ENCODE measurements at regions not wholly inside any gene's neighbourhood (a gene's known extent, or its start where the extent isn't known, plus 50 kb on each side); places are given as distances from the start of the nearest gene placed in this dataset.
"Not testable (repeated sequence)": the region's sequence is repeated elsewhere in the genome, so short reads cannot be mapped to it uniquely, and the experiment has no call there.

DNA sequence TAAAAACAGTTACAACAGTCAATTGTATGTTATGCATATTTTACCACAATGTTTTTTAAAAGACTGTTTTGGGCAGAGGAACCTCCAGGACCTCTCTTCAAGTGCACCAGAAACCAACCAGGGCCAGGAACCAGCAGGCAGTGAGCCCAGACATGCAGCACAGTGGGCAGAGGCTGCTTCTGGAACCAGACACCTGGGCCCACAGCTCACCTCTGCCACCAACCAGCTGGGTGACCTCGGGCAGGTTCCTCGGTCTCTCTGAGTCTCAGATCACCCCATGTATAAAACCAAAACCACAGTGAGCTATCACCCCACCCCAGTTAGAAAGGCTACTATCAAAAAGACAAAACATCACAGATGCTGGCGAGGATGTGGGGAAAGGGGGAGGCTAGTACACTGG, 161.0 kb downstream of the C16orf95 start:
- DNase-seq (ENCODE audit: low read depth), result no peak

DNA sequence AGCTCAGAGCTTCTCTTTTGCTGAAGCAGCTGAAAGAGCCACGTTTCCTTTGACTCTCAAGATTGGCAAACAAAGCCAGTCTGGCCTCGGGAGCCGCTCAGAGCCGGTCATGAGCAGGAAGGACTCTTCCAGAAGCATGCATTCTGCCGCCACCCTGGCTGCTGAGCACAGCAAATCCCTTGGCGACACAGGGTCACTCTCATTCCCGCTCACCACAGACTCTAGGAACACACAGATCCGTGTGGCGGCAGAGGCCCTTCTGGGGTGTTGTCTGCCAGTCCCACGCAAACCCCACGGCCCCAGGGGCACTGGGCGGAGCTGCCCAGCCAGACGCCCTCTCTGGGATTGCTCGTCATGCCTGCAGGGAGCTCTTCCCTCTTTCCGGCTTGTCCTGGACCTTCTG, 157.0 kb downstream of the C16orf95 start:
- DNase-seq (ENCODE audit: low read depth), result no peak

DNA sequence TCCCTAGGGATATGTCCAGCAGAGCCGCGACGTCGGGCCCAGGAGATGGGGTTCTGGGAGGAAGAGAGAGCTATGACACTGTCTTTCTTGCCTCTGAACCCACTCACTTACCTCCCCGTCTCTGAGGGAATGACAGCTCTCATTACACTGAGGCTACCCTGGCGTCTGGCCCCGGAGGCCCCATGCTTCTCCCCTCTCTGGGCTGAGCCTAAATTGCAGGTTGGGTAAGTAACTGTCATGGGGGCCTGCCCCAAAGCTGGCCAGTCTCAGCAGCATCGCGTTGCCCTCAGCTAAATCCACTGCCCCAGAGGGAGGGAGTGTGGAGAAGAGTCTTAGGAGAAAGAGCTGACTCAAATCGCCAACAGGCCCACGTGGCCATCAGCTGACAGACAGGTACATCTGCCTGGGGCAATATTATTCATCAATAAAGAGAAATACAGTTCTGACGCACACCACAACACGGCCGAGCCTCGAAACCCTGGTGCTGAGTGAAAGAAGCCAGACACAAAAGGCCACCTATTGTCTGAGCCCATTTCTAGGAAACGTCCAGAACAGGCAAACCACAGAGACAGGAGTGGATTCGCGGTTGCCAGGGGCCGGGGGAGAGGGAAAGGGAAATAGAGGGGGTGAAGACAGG, 156.4 kb downstream of the C16orf95 start:
- no peak for DNase-seq (ENCODE audit: low read depth)

DNA sequence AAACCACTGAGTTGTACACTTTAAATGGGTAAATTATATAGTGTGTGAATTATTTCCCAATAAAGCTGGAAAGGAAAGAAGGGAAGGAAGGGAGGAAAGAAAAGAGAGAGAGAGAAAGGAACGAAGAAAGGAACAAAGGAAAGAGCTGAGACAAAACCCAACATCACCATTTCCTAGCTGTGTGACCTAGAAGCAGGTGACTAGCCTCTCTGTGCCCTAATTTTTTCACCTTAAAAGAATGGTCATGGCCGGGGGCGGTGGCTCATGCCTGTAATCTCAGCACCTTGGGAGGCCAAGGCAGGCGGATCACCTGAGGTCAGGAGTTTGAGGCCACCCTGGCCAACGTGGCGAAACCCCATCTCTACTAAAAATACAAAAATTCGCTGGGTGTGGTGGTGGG, 155.8 kb downstream of the C16orf95 start:
- DNase-seq (ENCODE audit: low read depth), result not testable (repeated sequence)

DNA sequence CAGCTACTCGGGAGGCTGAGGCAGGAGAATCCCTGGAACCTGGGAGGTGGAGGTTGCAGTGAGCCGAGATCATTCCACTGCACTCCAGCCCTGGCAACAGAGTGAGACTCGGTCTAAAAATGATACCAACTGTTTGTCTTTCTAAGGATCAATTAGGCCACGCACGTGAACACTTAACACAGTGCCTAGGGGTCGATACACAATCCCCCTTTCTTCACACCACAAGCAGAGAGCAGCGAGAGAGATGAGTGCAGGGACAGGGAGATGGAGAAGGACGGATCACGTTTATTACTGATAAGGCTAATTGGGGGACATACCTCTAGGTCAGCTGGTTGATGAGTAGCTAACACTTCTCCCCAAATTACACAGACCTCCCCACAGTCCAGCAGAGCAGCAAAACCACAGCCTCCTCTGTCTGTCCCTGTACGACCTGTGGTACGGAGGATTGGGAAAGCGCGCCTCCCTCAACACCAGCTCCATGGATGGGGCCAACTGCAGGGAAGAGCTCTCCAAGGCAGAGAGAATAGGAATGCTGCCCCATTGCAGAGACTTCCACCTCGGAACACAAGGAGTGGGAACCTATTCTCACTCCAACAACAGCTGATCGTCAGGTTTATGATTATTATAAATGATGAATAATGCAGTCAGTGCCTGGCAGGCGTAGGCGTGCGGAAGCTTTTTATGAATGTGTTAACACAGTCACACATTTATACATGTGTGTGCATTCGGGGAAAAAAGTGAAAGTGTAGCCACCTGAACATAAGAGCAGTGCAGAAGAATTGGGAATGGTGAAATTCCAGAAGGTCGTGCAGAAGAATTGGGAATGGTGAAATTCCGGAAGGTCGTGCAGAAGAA, 155.1 kb downstream of the C16orf95 start:
- no peak for DNase-seq (ENCODE audit: low read depth)

DNA sequence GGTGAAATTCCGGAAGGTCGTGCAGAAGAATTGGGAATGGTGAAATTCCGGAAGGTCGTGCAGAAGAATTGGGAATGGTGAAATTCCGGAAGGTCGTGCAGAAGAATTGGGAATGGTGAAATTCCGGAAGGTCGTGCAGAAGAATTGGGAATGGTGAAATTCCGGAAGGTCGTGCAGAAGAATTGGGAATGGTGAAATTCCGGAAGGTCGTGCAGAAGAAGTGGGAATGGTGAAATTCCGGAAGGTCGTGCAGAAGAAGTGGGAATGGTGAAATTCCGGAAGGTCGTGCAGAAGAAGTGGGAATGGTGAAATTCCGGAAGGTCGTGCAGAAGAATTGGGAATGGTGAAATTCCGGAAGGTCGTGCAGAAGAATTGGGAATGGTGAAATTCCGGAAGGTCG, 154.4 kb downstream of the C16orf95 start:
- not testable (repeated sequence) for DNase-seq (ENCODE audit: low read depth)

DNA sequence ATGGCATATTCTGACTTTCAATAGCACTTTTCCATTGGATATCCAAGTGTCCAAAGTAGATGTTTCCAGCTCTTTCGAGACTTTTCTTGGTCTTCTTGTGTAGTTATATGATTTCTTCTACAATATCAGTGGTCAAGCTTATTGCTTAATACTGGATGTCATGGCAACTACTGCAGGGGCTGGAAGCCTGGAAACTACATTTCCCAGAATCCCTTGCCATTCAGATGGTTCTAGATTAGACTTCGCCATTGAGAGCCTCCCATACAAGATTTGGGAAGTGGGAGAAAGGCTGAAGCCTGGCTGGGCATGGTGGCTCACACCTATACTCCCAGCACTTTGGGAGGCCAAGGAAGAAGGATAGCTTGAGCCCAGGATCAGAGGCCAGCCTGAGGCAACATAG, 153.6 kb downstream of the C16orf95 start:
- DNase-seq (ENCODE audit: low read depth), result no peak

DNA sequence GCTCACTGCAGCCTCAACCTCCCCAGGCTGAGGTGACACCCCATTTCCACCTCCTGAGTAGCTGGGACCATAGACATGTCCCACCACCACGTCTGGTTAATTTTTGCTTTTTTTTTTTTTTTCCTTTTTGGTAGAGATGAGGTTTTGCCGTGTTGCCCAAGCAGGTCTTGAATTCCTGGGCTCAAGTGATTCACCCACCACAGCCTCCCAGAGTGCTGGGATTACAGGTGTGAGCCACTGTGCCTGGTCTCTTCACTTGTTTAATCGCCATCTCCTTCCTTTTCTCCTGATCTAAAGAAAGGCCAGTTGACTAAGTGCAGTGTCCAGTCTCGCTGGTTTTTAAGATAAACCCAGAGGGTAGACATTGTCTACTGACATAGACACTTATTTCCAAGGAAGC, 152.0 kb downstream of the C16orf95 start:
- DNase-seq (ENCODE audit: low read depth), result no peak

DNA sequence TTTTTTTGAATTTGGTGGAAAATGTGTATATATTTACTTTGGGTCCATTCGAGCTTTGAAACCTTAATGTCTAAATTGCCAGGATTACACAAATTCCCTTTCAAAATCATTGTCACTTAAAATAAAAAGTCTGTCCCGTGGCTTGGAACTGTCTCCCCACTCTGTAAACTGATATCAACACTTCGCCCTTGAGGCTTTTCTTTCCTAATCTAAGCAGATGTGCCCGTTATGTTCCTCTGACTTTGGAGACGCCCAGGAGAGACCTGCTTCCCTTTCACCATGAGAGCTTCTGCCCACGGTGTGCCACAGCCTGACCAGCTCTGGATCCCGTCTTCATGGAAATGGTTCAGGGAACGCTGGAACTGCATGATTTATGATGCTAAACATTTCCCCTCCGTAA, 151.3 kb downstream of the C16orf95 start:
- DNase-seq (ENCODE audit: low read depth), result no peak

DNA sequence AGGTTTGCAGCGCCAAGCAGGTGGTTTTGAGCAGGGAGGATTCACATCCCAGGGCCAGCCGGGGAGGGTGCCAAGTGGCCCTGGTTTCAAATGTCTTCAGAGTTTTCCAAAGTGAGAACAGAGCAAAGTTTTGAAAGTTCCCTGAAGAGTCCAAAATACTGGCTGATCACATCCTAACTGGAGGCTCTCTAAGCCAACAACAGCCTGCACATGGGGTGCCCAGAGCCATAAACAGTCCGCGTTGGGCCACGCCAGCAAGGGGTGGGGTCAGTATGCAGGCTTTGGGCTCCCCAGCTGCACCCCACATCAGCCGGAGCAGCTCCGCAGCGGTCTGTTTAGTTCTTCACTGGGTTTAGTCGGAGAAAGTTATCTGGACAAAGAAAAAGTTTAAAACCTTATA, 150.9 kb downstream of the C16orf95 start:
- no peak for DNase-seq (ENCODE audit: low read depth)

DNA sequence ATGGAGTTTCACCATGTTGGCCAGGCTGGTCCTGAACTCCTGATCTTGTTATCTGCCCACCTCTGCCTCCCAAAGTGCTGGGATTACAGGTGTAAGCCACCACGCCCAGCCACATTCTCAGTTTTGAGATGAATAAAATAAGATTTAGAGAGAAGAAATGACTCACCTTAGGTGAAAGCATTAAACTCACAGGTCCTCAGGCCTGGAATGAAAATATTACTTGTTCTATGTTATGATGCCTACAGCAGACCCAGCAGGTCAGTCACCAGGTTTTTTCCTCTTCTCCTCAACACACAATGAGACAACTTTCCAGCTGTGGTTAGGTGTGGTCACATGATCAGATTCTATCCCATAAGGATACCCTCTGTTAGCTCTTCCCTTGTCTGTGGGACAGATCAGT, 150.3 kb downstream of the C16orf95 start:
- no peak for DNase-seq (ENCODE audit: low read depth)

DNA sequence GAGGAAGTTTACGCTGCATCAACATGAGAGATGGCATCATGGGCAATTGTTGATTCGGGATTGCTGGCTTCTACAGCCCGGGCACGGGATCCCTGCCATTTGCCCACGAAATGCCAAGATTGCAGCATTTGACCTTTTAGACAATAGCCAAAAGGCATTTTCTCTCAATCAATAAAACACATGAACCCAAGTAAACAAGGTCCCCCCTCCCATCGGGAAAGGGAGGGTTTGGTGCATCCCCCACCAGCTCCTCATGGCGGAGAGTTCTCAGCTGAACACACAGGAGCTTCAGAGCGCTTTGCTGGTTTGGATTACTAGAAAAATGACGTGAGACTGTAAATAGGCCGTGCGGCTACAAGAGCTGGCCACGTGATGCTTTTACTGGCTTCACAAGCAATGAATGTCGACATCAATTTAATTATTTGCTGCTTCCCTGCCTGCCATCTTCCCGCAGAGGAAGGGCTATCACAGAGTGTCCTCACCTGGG, 147.6 kb downstream of the C16orf95 start:
- DNase-seq (ENCODE audit: low read depth), result no peak

DNA sequence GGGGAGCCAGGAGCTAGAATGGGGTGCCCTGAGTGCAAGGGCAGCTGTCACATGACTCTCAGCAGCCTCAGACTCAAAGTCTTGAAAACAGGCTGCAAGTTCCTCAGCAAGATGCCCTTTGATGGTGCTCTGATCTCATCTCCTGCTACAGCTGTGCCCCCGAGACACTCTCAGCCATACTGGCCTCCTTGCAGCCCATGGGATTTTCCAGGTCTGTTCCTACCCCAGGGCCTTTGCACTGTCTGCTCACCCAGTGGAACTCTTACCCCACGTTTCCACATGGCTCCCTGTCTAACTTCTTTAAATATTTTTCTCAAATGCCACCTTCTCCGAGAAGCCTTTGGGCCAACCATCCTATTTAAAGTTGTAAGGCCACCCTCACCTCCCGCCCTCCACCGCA, 146.9 kb downstream of the C16orf95 start:
- no peak for DNase-seq (ENCODE audit: low read depth)

DNA sequence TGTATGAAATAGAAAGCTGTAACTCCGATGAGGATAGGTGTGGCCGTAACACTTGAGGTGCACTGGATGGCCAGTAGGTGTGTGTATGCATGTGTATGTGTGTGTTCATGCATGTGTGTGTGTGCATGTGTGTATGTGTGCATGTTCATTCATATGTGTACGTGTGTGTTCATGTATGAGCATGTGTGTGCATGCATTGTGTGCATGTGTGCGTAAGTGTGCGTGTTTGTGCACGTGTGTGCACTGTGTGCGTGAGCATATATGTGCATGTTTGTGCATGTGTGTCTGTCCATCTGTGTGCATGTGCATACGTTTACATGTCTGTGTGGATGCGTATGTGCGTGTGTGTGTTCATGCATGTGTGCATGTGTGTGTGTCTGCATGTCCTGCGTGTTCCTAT, 145.5 kb downstream of the C16orf95 start:
- no peak for DNase-seq (ENCODE audit: low read depth)

DNA sequence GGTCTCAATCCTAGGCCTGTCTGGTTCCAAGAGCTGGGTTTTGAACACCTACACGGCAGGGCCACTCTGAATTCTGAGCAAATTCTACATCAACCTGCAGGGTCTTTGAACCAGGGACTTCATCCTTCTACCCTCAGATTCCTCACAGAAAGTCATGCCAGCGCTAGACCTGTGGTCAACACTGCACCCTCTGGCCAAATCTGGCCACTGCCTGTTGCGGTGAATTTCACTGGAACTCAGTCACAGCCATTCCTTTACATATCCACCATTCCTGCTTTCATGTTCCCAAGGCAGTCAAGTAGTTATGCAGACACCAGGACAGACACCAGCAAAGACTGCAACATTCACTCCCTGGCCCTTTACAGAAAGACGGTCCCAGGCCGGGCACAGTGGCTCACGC, 144.6 kb downstream of the C16orf95 start:
- DNase-seq (ENCODE audit: low read depth), result no peak

DNA sequence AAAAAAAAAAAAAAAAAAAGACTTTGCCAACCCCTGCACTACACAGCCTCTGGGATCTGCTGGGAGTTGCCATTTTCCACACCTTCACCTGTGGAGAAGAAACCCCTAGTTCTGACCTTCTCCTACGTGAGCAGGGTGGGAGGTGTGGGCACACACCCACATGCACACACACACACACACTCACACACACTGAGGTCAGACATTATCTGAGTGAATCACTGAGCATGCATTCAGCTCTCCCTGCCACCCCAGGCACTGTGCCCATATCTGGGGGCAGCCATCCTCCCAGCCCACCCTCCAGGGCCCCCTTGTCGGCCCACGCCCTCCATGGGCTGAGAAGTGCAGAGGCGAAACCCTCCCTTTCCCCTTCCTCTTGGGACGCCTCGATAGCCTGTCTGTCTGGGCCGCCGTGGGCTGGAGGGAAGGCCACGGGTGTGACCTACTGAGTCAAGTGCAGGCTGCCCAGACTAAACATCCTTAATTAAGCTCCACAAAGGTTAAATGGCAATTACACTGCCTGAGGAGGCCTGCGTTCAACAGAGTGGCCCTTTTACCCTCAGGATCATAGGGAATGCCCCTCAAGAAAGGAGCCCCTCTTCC, 143.8 kb downstream of the C16orf95 start:
- no peak for DNase-seq (ENCODE audit: low read depth)

DNA sequence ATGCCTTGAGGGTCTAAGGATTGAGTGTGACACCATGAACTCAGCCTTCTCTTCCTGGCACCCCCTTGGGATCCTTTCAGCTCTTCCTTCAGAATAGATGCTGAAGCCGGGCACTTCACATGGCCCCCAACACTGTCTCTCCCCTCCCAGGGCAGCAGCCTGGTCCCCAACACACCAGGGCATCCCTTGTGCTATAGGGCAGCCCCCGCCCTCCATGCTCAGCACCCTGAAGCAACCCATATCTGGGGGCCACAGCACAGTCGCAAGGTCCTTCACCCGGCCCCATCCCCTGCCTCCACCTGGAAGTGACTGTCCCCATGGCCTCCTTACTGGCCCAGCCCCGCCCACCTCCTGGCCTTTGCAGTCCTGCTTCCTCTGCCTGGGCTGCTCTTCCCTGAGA, 143.1 kb downstream of the C16orf95 start:
- no peak for DNase-seq (ENCODE audit: low read depth)

DNA sequence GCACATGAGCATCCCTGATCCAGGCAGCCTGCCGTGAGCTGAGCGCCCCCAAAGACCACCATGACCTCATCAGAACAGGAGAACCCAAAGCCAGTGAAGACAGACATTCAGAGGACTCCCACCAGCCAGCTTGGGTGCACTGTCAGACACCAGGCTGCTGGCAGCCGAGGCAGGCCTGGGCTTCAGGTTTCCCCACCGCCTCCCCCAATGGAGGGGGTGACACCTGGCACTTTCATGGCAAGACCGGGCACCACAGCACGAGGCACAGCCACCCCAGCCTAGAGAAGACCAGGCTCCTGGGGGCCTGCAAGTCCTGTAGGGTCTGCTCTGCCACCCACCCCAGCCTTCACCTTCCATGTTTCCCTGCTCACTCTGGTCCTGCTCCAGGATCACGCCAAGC, 140.5 kb downstream of the C16orf95 start:
- DNase-seq (ENCODE audit: low read depth), result no peak

DNA sequence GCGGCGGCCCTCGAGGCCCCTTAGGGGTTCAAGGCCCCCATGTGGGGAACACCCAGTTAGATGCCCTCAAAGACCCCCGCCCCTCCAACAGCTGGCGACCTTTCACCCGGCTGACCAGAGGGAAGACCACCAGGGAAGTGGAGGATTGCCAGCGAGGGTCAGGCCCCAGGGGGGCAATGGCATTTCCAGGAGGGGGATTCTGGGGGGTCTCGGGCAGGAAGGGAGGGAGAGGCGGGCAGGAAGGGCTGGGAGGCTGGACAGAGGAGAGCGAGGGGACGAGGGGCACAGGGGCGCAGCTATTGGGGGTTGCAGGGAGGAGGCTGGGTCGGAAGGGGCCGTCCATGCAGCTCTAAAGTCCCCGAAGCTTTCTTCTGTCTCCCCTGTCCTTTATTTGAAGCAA, 139.5 kb downstream of the C16orf95 start:
- no peak for DNase-seq (ENCODE audit: low read depth)

DNA sequence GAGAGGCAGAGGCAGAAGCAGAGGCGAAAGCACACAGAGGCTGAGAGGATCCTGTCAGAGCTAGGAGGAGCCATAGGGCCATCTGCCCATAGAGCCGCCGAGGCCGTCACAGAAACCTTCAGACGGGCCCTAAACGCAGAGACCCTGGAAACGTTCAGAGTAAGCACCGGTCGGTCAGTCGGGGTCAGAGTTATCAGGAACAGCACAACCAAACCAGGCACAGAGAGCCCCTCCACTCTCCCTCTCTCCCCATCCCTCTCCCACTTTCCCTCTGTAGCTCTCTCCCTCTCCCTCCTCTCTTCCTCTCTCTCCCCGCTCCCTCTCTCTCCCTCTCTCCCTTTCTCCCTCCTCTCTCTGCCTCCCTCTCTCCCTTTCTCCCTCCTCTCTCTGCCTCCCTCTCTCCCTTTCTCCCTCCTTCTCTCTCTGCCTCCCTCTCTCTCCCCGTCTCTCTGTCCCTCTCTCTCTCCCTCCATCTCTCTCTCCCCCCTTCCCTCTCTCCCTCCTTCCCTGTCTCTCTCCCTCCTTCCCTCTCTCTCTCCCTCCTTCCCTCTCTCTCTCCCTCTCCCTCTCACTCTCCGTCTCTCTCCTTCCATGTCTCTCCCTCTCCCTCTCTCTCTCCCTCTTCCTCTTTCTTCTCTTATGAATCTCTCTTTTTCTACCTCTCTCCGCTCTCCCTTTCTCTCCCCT, 138.9 kb downstream of the C16orf95 start:
- DNase-seq (ENCODE audit: low read depth), result no peak

DNA sequence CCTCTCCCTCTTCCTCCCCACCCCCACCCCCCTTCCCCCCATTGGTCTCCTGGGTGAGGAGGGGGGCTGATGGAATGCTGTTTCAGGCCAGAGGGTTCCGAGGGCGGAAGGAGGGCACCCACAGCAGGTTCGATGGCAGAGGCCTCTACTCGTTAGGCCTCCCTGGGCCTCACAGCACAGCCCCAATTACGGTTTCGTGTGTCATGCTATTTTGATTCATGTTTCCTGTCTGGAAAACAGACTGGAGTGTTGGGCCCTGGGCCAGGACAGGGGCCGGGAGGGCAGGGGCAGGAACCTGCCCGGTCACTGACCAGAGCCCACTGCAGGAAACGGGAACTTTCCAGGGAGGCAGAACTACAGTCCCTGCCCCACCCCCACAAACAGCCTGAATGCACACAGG, 138.2 kb downstream of the C16orf95 start:
- peak; percentile 82 for DNase-seq (ENCODE audit: low read depth)

DNA sequence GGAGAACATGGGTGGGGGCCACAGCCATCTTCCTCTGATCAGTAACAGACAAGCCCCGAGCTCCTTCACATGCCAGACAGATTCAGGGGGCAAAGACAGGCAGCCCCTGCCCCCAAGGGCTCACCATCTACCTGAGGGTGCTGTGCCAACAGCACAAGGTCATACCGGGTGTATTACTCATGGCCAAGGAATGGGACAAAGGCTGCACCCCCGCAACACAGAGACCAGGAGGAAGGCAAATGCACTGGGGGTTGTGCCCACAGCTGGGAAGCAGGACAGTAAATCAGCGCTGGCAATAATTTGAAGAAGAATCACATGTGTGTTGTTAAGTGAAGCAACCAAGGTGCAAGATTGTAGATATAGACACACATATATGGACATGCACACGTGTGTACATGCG, 137.1 kb downstream of the C16orf95 start:
- peak; percentile 43 for DNase-seq (ENCODE audit: low read depth)

DNA sequence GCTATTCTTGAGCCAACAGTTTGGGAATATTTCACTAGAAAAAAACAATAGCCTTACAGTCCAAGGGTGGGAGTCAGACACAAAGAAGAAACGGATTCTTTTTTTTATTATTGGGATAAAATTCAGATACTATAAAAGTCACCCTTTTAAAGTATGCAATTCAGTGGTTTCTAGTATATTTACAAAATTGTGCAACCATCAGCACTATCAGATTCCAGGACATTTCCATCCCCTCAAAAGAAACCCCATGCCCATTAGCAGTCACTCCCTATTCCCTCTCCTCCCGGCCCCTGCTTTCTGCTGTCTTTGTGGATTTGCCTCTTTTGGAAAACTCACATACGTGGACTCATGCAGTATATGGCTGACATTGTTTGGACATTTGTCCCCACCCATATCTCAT, 134.4 kb downstream of the C16orf95 start:
- DNase-seq (ENCODE audit: low read depth), result no peak

Data from ELR (cell line).